IMR-90 (cell line): ENCODE measurements at regions not wholly inside any gene's neighbourhood (a gene's known extent, or its start where the extent isn't known, plus 50 kb on each side); places are given as distances from the start of the nearest gene placed in this dataset.

Source experiments
- ATAC-seq: fragments of 200-7000 bp; cut with Tn5 transposase; 2 replicates; pipeline ENCODE4 v1.9.1; 2020; ENCODE audit warnings: low read depth, mild to moderate bottlenecking, moderate library complexity
- BruUV-seq: library from RNA; stranded (reverse); fragments of 400-500 nt; replicated peaks from 2 replicates; lab custom pipeline; 2021; lab: Mats Ljungman, UMichigan
- CTCF ChIA-PET: fragments of 300-600 bp; formaldehyde crosslinking; extraction: SDS; loops from one replicate; lab custom pipeline; 2021; ENCODE audit warnings: antibody characterized with exemption; lab: Yijun Ruan, JAX
- POLR2A ChIA-PET: fragments of 300-600 bp; sonication (Branson Sonifier 250); formaldehyde crosslinking; loops from one replicate; lab custom pipeline; 2022; ENCODE audit warnings: antibody characterized with exemption; ENCODE audit not compliant: unreplicated experiment; lab: Charles Lee
- DNase-seq: peaks from one replicate; pipeline ENCODE4 v3.0.0; 2013
- H2AFZ ChIP-seq: replicated peaks from 2 replicates; pipeline ENCODE3; 2013; ENCODE audit warnings: low read length, mild to moderate bottlenecking; ENCODE audit not compliant: poor library complexity
- H2AK5ac ChIP-seq: 2 replicates; pipeline ENCODE4 v1.6.1; 2013; ENCODE audit warnings: low read depth, low read length, inconsistent platforms
- H2AK9ac ChIP-seq: replicated peaks from 2 replicates; pipeline ENCODE3; 2013; ENCODE audit warnings: mild to moderate bottlenecking, low read depth, low read length, moderate library complexity; ENCODE audit not compliant: poor library complexity
- H2BK120ac ChIP-seq: 2 replicates; pipeline ENCODE4 v1.6.1; 2013; ENCODE audit warnings: low read depth, low read length, inconsistent platforms
- H2BK15ac ChIP-seq: 3 replicates; pipeline ENCODE4 v1.6.1; 2013; ENCODE audit warnings: low read depth, low read length, inconsistent platforms
- H2BK20ac ChIP-seq: 2 replicates; pipeline ENCODE4 v1.6.1; 2013; ENCODE audit warnings: low read depth, mild to moderate bottlenecking, inconsistent platforms, low read length, moderate library complexity
- H2BK5ac ChIP-seq: 2 replicates; pipeline ENCODE4 v1.6.1; 2013; ENCODE audit warnings: mild to moderate bottlenecking, low read depth, low read length, inconsistent platforms; ENCODE audit not compliant: poor library complexity, severe bottlenecking
- H3K14ac ChIP-seq: replicated peaks from 2 replicates; pipeline ENCODE4 v1.6.1; 2013; ENCODE audit warnings: low read depth, low read length, inconsistent platforms
- H3K18ac ChIP-seq: 2 replicates; pipeline ENCODE4 v1.6.1; 2013; ENCODE audit warnings: low read depth, low read length, control low read depth
- H3K23ac ChIP-seq: 2 replicates; pipeline ENCODE4 v1.6.1; 2013; ENCODE audit warnings: low read depth, low read length, inconsistent platforms
- H3K27ac ChIP-seq: 2 replicates; pipeline ENCODE4 v1.5.1; 2013; ENCODE audit warnings: mild to moderate bottlenecking, control low read depth, low read length; ENCODE audit not compliant: insufficient read depth
- H3K27me3 ChIP-seq: 2 replicates; pipeline ENCODE4 v1.6.1; 2013; ENCODE audit warnings: low read length; ENCODE audit not compliant: control insufficient read depth, insufficient read depth
- H3K36me3 ChIP-seq: 2 replicates; pipeline ENCODE4 v1.6.1; 2013; ENCODE audit warnings: low read length, mixed read lengths; ENCODE audit not compliant: control insufficient read depth, insufficient read depth
- H3K4ac ChIP-seq: 2 replicates; pipeline ENCODE4 v1.6.1; 2013; ENCODE audit warnings: low read depth, low read length, inconsistent platforms
- H3K4me1 ChIP-seq: 2 replicates; pipeline ENCODE4 v1.6.1; 2013; ENCODE audit warnings: low read length, mixed read lengths; ENCODE audit not compliant: control insufficient read depth, insufficient read depth
- H3K4me2 ChIP-seq: 2 replicates; pipeline ENCODE4 v1.6.1; 2013; ENCODE audit warnings: low read depth, mild to moderate bottlenecking, control low read depth, low read length, moderate library complexity
- H3K4me3 ChIP-seq: 2 replicates; pipeline ENCODE4 v1.5.1; 2013; ENCODE audit warnings: low read depth, mild to moderate bottlenecking, control low read depth, low read length, moderate library complexity; ENCODE audit not compliant: insufficient read depth
- H3K56ac ChIP-seq: 2 replicates; pipeline ENCODE4 v1.6.1; 2013; ENCODE audit warnings: low read length, inconsistent platforms; ENCODE audit not compliant: insufficient read depth; ENCODE audit errors: extremely low read depth
- H3K79me1 ChIP-seq, 2 experiments: 2 replicates each; pipeline ENCODE4 v1.6.1; 2013; ENCODE audit warnings: low read length in 2 of 2, inconsistent platforms in 1 of 2, low read depth in 1 of 2
- H3K9ac ChIP-seq: 2 replicates; pipeline ENCODE4 v1.6.1; 2013; ENCODE audit warnings: low read depth, low read length, control low read depth
- H3K9me1 ChIP-seq: 2 replicates; pipeline ENCODE4 v1.6.1; 2013; ENCODE audit warnings: low read length, inconsistent platforms; ENCODE audit not compliant: insufficient read depth
- H3K9me3 ChIP-seq: 2 replicates; pipeline ENCODE4 v1.6.1; 2013; ENCODE audit warnings: low read length; ENCODE audit not compliant: control insufficient read depth, insufficient read depth
- H4K20me1 ChIP-seq: 2 replicates; pipeline ENCODE4 v1.6.1; 2013; ENCODE audit warnings: low read length, inconsistent platforms; ENCODE audit not compliant: insufficient read depth
- H4K5ac ChIP-seq: 2 replicates; pipeline ENCODE4 v1.6.1; 2013; ENCODE audit warnings: mild to moderate bottlenecking, low read depth, low read length, control low read depth
- H4K8ac ChIP-seq, 2 experiments: 2 replicates each; pipeline ENCODE4 v1.6.1; 2013; ENCODE audit warnings: low read depth in 2 of 2, low read length in 2 of 2, control low read depth in 1 of 2, inconsistent platforms in 1 of 2
- H4K91ac ChIP-seq: 2 replicates; pipeline ENCODE4 v1.6.1; 2013; ENCODE audit warnings: low read depth, low read length, inconsistent platforms; ENCODE audit not compliant: insufficient read depth
- CEBPB ChIP-seq: IDR thresholded peaks from 2 replicates; pipeline ENCODE4 v1.6.1; 2012; ENCODE audit warnings: low read depth, low read length, improper control_type of control experiment
- CHD1 ChIP-seq: IDR thresholded peaks from 2 replicates; pipeline ENCODE4 v1.6.1; 2012; ENCODE audit warnings: low read depth, low read length, improper control_type of control experiment
- CTCF ChIP-seq: conservative IDR thresholded peaks from 2 replicates; pipeline ENCODE4 v1.5.1; 2012; ENCODE audit warnings: mild to moderate bottlenecking, low read depth, low read length, improper control_type of control experiment
- ELK1 ChIP-seq: fragments of 150-350 bp; IDR thresholded peaks from 2 replicates; pipeline ENCODE4 v1.6.1; 2016; ENCODE audit warnings: low read depth, mild to moderate bottlenecking, low read length, moderate library complexity, borderline replicate concordance
- MAFK ChIP-seq: IDR thresholded peaks from 2 replicates; pipeline ENCODE4 v1.6.1; 2012; ENCODE audit warnings: low read depth, low read length, improper control_type of control experiment
- MAZ ChIP-seq: IDR thresholded peaks from 2 replicates; pipeline ENCODE4 v1.6.1; 2012; ENCODE audit warnings: low read depth, mild to moderate bottlenecking, low read length, improper control_type of control experiment, moderate library complexity, borderline replicate concordance
- POLR2A ChIP-seq: IDR thresholded peaks from 2 replicates; pipeline ENCODE4 v1.6.1; 2012; ENCODE audit warnings: mild to moderate bottlenecking, low read depth, low read length
- RAD21 ChIP-seq: IDR thresholded peaks from 2 replicates; pipeline ENCODE4 v1.6.1; 2012; ENCODE audit warnings: low read length, improper control_type of control experiment
- RFX5 ChIP-seq: IDR thresholded peaks from 2 replicates; pipeline ENCODE4 v1.8.0; 2012; ENCODE audit warnings: low read depth, mild to moderate bottlenecking, low read length, moderate library complexity
- SMC3 ChIP-seq: fragments of 150-350 bp; IDR thresholded peaks from 2 replicates; pipeline ENCODE4 v1.6.1; 2016; ENCODE audit warnings: low read depth, mild to moderate bottlenecking, antibody characterized with exemption, low read length, moderate library complexity
- USF2 ChIP-seq: fragments of 150-350 bp; IDR thresholded peaks from 2 replicates; pipeline ENCODE4 v1.6.1; 2017; ENCODE audit warnings: mild to moderate bottlenecking, antibody characterized with exemption, low read length, low read depth
- WGBS, 2 experiments: methylation state at CpG; one replicate each; pipeline versions ENCODE4 v1.1.5 to v1.1.7; 2013; ENCODE audit warnings: missing lambda C conversion rate in 2 of 2; ENCODE audit not compliant: insufficient read length in 1 of 2; ENCODE audit errors: extremely low coverage in 2 of 2; 5-methylcytosine and 5-hydroxymethylcytosine counted together
- dilution Hi-C: fragments of 300-500 bp; cut with HindIII; formaldehyde crosslinking; loops from one replicate; pipeline ENCODE4 v1.14.3; 2018; ENCODE audit warnings: low sequenced_read_pairs; ENCODE audit not compliant: unreplicated experiment
- in situ Hi-C: fragments of 300-500 bp; cut with MboI; formaldehyde crosslinking; loops from 3 replicates; pipeline ENCODE4 v1.14.3; 2019; ENCODE audit warnings: low sequenced_read_pairs, inconsistent platforms, mixed read lengths
- intact Hi-C: fragments of 100-400 bp; cut with micrococcal nuclease; formaldehyde crosslinking; loops from 2 replicates; pipeline ENCODE4 v1.10.0; 2022

- intact Hi-C loops (no loop called here), dilution Hi-C loops (no loop called here), in situ Hi-C loops (no loop called here)
- ChIA-PET POLR2A (no interaction called here), CTCF (no interaction called here)
- H3K4me1 ChIP-seq, result no peaks in the 10 kb centered on the region
- no peak overlapping the region for H3K23ac ChIP-seq
- no peak overlapping the region for H2AFZ ChIP-seq
- no peak overlapping the region for H4K5ac ChIP-seq
- H3K14ac ChIP-seq, result no peak overlapping the region
- no peak overlapping the region for H3K27ac ChIP-seq
- H3K36me3 ChIP-seq, result no peaks in the 10 kb centered on the region
- H3K4ac ChIP-seq, result no peak overlapping the region
- DNase-seq, result no peak
- ATAC-seq, result no peak
- H3K56ac ChIP-seq, result no peak overlapping the region
- no peak overlapping the region for H2BK120ac ChIP-seq
- H4K91ac ChIP-seq, result no peak overlapping the region
- H3K79me1 ChIP-seq, result no peaks in the 10 kb centered on the region
- H2BK15ac ChIP-seq, result no peak overlapping the region
- no peaks in the 10 kb centered on the region for H4K20me1 ChIP-seq
- H3K4me2 ChIP-seq, result no peak overlapping the region
- peaks cover 7% of the 10 kb centered on the region; the same call in 1 of the 2 replicates for H3K9me3 ChIP-seq
- H2AK9ac ChIP-seq, result no peak overlapping the region
- H3K27me3 ChIP-seq, result no peaks in the 10 kb centered on the region
- WGBS, 2 experiments, result no CpG with 5 or more reads among the region's 3 CpGs
- H2BK5ac ChIP-seq, result no peak overlapping the region
- no peak overlapping the region for H4K8ac ChIP-seq
- BruUV-seq, result no TSS peak
- no peak overlapping the region for H3K18ac ChIP-seq
- H3K9me1 ChIP-seq, result no peaks in the 10 kb centered on the region
- H3K9ac ChIP-seq, result no peak overlapping the region
- no peak overlapping the region for H2AK5ac ChIP-seq
- TF ChIP-seq CEBPB, result no peak
- TF ChIP-seq MAZ, result no peak
- TF ChIP-seq MAFK, result no peak
- TF ChIP-seq ELK1, result no peak
- TF ChIP-seq RFX5, result no peak
- TF ChIP-seq RAD21, result no peak
- no peak for TF ChIP-seq CHD1
- TF ChIP-seq CTCF, result no peak
- TF ChIP-seq USF2, result no peak
- TF ChIP-seq POLR2A, result no peak
- no peak for TF ChIP-seq SMC3
- H2BK20ac ChIP-seq, result no peak overlapping the region
- no peak overlapping the region for H3K4me3 ChIP-seq
Measured at GRCh38 chr13:78881054-78881453, 222.1 kb upstream of the OBI1 start.
